Stimulated activated CD4-positive, alpha-beta T cell treated with anti-CD3 and anti-CD28 coated beads, Interleukin-1b, Interleukin-23, amount 100 ng/mL, for 4 hours (primary cell): ENCODE measurements at regions not wholly inside any gene's neighbourhood (a gene's known extent, or its start where the extent isn't known, plus 50 kb on each side); places are given as distances from the start of the nearest gene placed in this dataset.

Experiments used
- DNase-seq, 2 donors: peaks; one replicate each; pipeline ENCODE4 v3.0.0-alpha.2; 2020; ENCODE audit warnings: low read depth in 2 of 2

GRCh38 chr4:71275004-71275403, 63.8 kb upstream of the SLC4A4 start:
- DNase-seq: no peak

- DNase-seq: no peak
These were observed 63.2 kb upstream of the SLC4A4 start for GRCh38 chr4:71275570-71275969.

DNA sequence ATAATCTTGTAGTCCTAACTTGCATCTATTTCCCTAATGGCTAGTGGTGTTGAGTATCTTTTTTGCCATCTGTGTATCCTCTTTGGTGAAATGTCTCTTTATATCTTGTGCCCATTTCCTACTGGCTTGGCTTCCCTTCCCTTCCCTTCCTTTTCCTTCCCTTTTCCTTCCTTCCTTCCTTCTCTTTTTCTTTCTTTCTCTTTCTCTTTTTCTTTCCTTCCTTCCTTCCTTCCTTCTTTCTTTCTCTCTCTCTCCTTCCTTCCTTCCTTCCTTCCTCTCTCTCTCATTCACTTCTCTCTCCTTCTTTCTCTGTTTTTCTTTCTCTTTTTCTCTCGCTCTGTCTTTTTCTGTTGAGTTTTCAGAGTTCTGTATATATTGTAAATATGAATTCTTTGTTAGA, 61.5 kb upstream of the SLC4A4 start:
- no peak for DNase-seq

DNA sequence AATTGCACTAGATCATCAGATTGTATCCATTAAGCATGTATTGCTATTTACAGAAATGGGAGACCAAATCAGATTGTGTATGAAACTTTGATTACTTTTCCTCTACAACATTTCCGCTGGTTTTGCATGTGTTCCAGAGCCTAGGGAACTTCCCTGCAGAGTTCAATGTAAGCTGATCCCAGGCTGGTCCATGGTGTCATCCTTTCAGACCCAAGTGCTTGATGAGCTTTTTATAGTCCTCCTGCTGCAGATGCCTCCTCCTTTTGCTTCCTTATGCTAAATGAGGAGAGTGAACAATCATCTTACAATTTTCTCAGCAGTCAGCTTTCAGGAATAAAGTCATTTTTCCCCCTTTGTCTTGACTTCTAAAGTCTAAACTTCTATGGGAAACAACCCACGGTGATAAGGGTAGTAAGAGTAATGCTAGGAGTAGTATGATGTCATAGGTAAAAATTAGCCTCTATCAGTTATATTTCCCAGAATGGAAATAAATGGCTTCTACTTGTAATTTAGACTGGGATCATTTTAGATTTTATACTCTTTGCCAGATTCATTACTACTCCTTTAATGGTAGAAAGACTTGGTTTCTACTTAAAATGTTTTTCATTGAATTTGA, 55.1 kb upstream of the SLC4A4 start:
- no peak for DNase-seq

DNA sequence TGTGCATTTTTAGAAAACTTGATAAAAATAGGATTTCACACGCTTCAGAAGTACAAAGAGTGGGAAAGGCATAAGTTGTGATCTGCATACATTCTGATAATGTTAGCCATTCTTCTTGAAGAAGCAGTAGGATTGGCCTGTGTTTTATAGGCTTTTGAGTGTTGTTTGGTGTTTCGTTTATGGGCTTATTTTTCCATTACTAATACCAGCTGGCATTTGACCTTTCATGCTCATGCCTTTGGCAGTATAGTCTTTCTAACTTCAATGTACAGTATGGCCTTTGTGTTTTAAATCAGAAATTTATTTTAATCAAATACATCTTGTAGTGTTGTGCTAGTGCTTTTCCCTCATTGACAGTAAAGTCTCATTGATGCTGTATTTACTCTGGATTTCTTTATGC, 51.5 kb upstream of the SLC4A4 start:
- no peak for DNase-seq

GRCh38 chr4:71288875-71289274, 49.9 kb upstream of the SLC4A4 start:
- DNase-seq: no peak
